ENCODE measurements at regions not wholly inside any gene's neighbourhood (a gene's known extent, or its start where the extent isn't known, plus 50 kb on each side); places are given as distances from the start of the nearest gene placed in this dataset.

- TF ChIP-seq CTCF (IDR thresholded peaks at IDR 0.05): no peak
- no peak for TF ChIP-seq POLR2A (IDR thresholded peaks at IDR 0.05)
Observed at GRCh38 chr13:36515466-36515865, 83.2 kb downstream of the CCNA1 start.
